ENCODE measurements at regions not wholly inside any gene's neighbourhood (a gene's known extent, or its start where the extent isn't known, plus 50 kb on each side); places are given as distances from the start of the nearest gene placed in this dataset.
"Not testable (repeated sequence)": the region's sequence is repeated elsewhere in the genome, so short reads cannot be mapped to it uniquely, and the experiment has no call there.

GRCh38 chr6:170213637-170214018 is 77.2 kb downstream of the DLL1 start:
- not testable (repeated sequence) for DNase-seq (ENCODE audit: low read depth in 2 of 2)

- DNase-seq (ENCODE audit: low read depth in 2 of 2), result no peak
Observed at GRCh38 chr6:170212956-170213636, 77.8 kb downstream of the DLL1 start.

- no peak for DNase-seq (ENCODE audit: low read depth in 2 of 2)
Observed at GRCh38 chr6:170212051-170212756, 78.7 kb downstream of the DLL1 start.

- no peak for DNase-seq (ENCODE audit: low read depth in 2 of 2)
Observed at GRCh38 chr6:170211404-170212025, 79.4 kb downstream of the DLL1 start.

GRCh38 chr6:170210651-170211403 is 80.1 kb downstream of the DLL1 start:
- no peak for DNase-seq (ENCODE audit: low read depth in 2 of 2)

- no peak for DNase-seq (ENCODE audit: low read depth in 2 of 2)
Observed at GRCh38 chr6:170210026-170210390, 80.9 kb downstream of the DLL1 start.

- no peak for DNase-seq (ENCODE audit: low read depth in 2 of 2)
Observed at GRCh38 chr6:170209354-170210025, 81.4 kb downstream of the DLL1 start.

GRCh38 chr6:170208651-170209353 is 82.1 kb downstream of the DLL1 start:
- DNase-seq (ENCODE audit: low read depth in 2 of 2), result no peak

- DNase-seq (ENCODE audit: low read depth in 2 of 2), result no peak
Observed at GRCh38 chr6:170208182-170208601, 82.7 kb downstream of the DLL1 start.

- DNase-seq (ENCODE audit: low read depth in 2 of 2), result no peak
Observed at GRCh38 chr6:170207586-170208181, 83.2 kb downstream of the DLL1 start.

GRCh38 chr6:170206851-170207431 is 83.9 kb downstream of the DLL1 start:
- no peak for DNase-seq (ENCODE audit: low read depth in 2 of 2)

GRCh38 chr6:170206317-170206621 is 84.6 kb downstream of the DLL1 start:
- no peak for DNase-seq (ENCODE audit: low read depth in 2 of 2)

- DNase-seq (ENCODE audit: low read depth in 2 of 2), result no peak
Observed at GRCh38 chr6:170205534-170206316, 85.2 kb downstream of the DLL1 start.

- no peak for DNase-seq (ENCODE audit: low read depth in 2 of 2)
Observed at GRCh38 chr6:170205126-170205525, 85.8 kb downstream of the DLL1 start.

GRCh38 chr6:170203212-170203611 is 87.7 kb downstream of the DLL1 start:
- DNase-seq (ENCODE audit: low read depth in 2 of 2), result no peak

- no peak for DNase-seq (ENCODE audit: low read depth in 2 of 2)
Observed at GRCh38 chr6:170202416-170203135, 88.3 kb downstream of the DLL1 start.

- DNase-seq (ENCODE audit: low read depth in 2 of 2), result no peak
Observed at GRCh38 chr6:170201361-170201760, 89.5 kb downstream of the DLL1 start.

- DNase-seq (ENCODE audit: low read depth in 2 of 2), result no peak
Observed at GRCh38 chr6:170200458-170200891, 90.4 kb downstream of the DLL1 start.

- DNase-seq (ENCODE audit: low read depth in 2 of 2), result no peak
Observed at GRCh38 chr6:170199716-170200115, 91.2 kb downstream of the DLL1 start.

Data from stimulated activated CD4-positive, alpha-beta T cell treated with anti-CD3 and anti-CD28 coated beads, Interleukin-1b, Interleukin-23, amount 100 ng/mL, for 1 hour (primary cell).